Liver (tissue), 8 donors: ENCODE measurements at regions not wholly inside any gene's neighbourhood (a gene's known extent, or its start where the extent isn't known, plus 50 kb on each side); places are given as distances from the start of the nearest gene placed in this dataset.

Source experiments
- DNase-seq: peaks from one replicate; pipeline ENCODE4 v3.0.0-alpha.2; 2017; ENCODE audit warnings: low spot score
- H3K27ac ChIP-seq, 2 donors: one replicate each; pipeline ENCODE4 v1.7.0; 2013; ENCODE audit warnings: inconsistent platforms in 2 of 2, low read length in 2 of 2, control low read depth in 1 of 2, low read depth in 1 of 2, mild to moderate bottlenecking in 1 of 2
- H3K27me3 ChIP-seq, 4 donors: one replicate each; pipeline versions ENCODE4 v1.6.1 to v1.7.0; 2013; ENCODE audit warnings: low read length in 3 of 4, inconsistent platforms in 1 of 4, mild to moderate bottlenecking in 1 of 4, moderate library complexity in 1 of 4; ENCODE audit not compliant: control insufficient read depth in 4 of 4, insufficient read depth in 4 of 4
- H3K36me3 ChIP-seq, 4 donors: one replicate each; pipeline versions ENCODE4 v1.6.1 to v1.7.0; 2013; ENCODE audit warnings: low read length in 3 of 4, mild to moderate bottlenecking in 3 of 4, low read depth in 1 of 4, moderate library complexity in 1 of 4; ENCODE audit not compliant: control insufficient read depth in 4 of 4, insufficient read depth in 3 of 4
- H3K4me1 ChIP-seq, 4 donors: one replicate each; pipeline versions ENCODE4 v1.6.1 to v1.7.0; 2013; ENCODE audit warnings: low read length in 3 of 4, mild to moderate bottlenecking in 3 of 4, moderate library complexity in 1 of 4; ENCODE audit not compliant: control insufficient read depth in 4 of 4, insufficient read depth in 4 of 4
- H3K4me3 ChIP-seq, 3 donors: one replicate each; pipeline versions ENCODE4 v1.6.1 to v1.7.0; 2013; ENCODE audit warnings: low read length in 3 of 3, control low read depth in 1 of 3, low read depth in 1 of 3, mild to moderate bottlenecking in 1 of 3
- H3K9ac ChIP-seq, 2 donors: one replicate each; pipeline ENCODE4 v1.7.0; 2013; ENCODE audit warnings: low read length in 2 of 2, mild to moderate bottlenecking in 2 of 2, moderate library complexity in 2 of 2, control low read depth in 1 of 2, low read depth in 1 of 2
- H3K9me3 ChIP-seq, 4 donors: one replicate each; pipeline versions ENCODE4 v1.6.1 to v1.7.0; 2013; ENCODE audit warnings: low read length in 3 of 4; ENCODE audit not compliant: control insufficient read depth in 4 of 4
- EGR1 ChIP-seq, 2 donors: IDR thresholded peaks; 2 replicates each; pipeline ENCODE4 v1.6.1; 2016 to 2018; ENCODE audit warnings: antibody characterized with exemption in 2 of 2, low read depth in 2 of 2
- FOXA1 ChIP-seq: IDR thresholded peaks from 2 replicates; pipeline ENCODE4 v1.6.1; 2016; ENCODE audit warnings: antibody characterized with exemption
- FOXA2 ChIP-seq: IDR thresholded peaks from 2 replicates; pipeline ENCODE4 v1.6.1; 2016; ENCODE audit warnings: antibody characterized with exemption
- GABPA ChIP-seq, 2 donors: IDR thresholded peaks in 1 of 2; conservative IDR thresholded peaks in 1 of 2; 2 replicates each; pipeline ENCODE4 v1.6.1; 2016; ENCODE audit warnings: antibody characterized with exemption in 2 of 2, mild to moderate bottlenecking in 1 of 2, moderate library complexity in 1 of 2
- HNF4A ChIP-seq, 2 donors: conservative IDR thresholded peaks; 2 replicates each; pipeline ENCODE4 v1.6.1; 2016; ENCODE audit warnings: antibody characterized with exemption in 2 of 2, mild to moderate bottlenecking in 2 of 2
- HNF4G ChIP-seq: IDR thresholded peaks from 2 replicates; pipeline ENCODE4 v1.6.1; 2016; ENCODE audit warnings: antibody characterized with exemption
- JUND ChIP-seq, 2 donors: IDR thresholded peaks; 2 replicates each; pipeline ENCODE4 v1.6.1; 2016; ENCODE audit warnings: antibody characterized with exemption in 2 of 2
- NR2F2 ChIP-seq: IDR thresholded peaks from 2 replicates; pipeline ENCODE4 v1.6.1; 2016; ENCODE audit warnings: antibody characterized with exemption
- RAD21 ChIP-seq, 2 donors: IDR thresholded peaks; 2 replicates each; pipeline ENCODE4 v1.6.1; 2016; ENCODE audit warnings: antibody characterized with exemption in 2 of 2, mild to moderate bottlenecking in 2 of 2
- RXRA ChIP-seq, 2 donors: IDR thresholded peaks; 2 replicates each; pipeline ENCODE4 v1.6.1; 2017 to 2018; ENCODE audit warnings: antibody characterized with exemption in 2 of 2, mild to moderate bottlenecking in 1 of 2
- SP1 ChIP-seq: IDR thresholded peaks from 2 replicates; pipeline ENCODE4 v1.6.1; 2018; ENCODE audit warnings: antibody characterized with exemption, mild to moderate bottlenecking
- YY1 ChIP-seq: IDR thresholded peaks from 2 replicates; pipeline ENCODE4 v1.6.1; 2016; ENCODE audit warnings: antibody characterized with exemption, mild to moderate bottlenecking
- WGBS: extraction: QIAGEN DNeasy Blood & Tissue Kit; methylation state at CpG from one replicate; pipeline ENCODE4 v1.1.7; 2013; 5-methylcytosine and 5-hydroxymethylcytosine counted together
- TF ChIP-seq, protein P1 (sequence below): IDR thresholded peaks from 2 replicates; pipeline ENCODE4 v1.6.1; 2016; ENCODE audit warnings: antibody characterized with exemption
- TF ChIP-seq, protein P2 (sequence below): fragments of 150-350 bp; IDR thresholded peaks from 2 replicates; pipeline ENCODE4 v1.5.1; 2017; ENCODE audit warnings: improper control_type of control experiment, low read depth, low read length; ENCODE audit not compliant: missing input control
- TF ChIP-seq, protein P3 (sequence below): IDR thresholded peaks from 2 replicates; pipeline ENCODE4 v1.6.1; 2016; ENCODE audit warnings: antibody characterized with exemption
- TF ChIP-seq, protein P4 (sequence below): IDR thresholded peaks from 2 replicates; pipeline ENCODE4 v1.6.1; 2016; ENCODE audit warnings: antibody characterized with exemption, mild to moderate bottlenecking
- TF ChIP-seq, protein P5 (sequence below): IDR thresholded peaks from 2 replicates; pipeline ENCODE4 v1.6.1; 2016; ENCODE audit warnings: antibody characterized with exemption
- donor health status: healthy.
- donor health status: healthy.
- donor health status: healthy.
- donor health status: healthy.
- donor health status: healthy.

DNA sequence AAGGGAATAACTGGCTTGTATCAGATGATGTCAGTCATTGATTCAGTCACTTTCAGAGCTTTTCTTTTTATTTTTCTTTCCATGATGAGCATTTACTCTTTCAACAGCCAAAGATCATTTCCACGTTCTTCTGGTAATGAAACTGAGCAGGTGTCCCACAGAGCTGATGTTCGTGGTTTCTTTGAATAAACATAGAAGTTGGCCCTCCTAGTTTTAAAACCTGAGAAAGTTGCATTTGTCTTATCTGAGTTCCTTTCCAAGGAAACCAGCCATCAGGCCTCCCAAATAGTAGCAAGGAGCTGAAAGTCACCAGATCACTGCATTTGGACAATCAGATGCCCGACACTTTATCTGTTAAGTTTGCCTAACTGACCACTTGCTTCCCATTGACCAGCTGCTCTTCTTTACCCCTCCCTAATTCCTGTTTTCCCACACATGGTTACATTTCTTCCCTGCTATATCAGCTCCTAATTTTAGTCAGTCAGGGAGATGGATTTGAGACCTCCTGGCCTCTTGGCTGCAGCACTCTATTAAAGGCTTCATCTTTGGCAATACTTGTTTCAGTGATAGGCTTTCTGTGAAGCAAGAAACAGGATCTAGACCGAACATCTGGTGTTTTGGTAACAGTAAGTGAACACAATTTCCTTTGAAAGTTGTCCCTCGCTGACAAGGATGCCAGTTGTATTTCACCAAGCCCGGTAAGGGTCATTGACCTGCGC, 420.8 kb downstream of the CHSY3 start (continued):
- TF ChIP-seq RAD21 (IDR thresholded peaks at IDR 0.05) (no peak), HNF4G (no peak), NR2F2 (no peak), RXRA (IDR thresholded peaks at IDR 0.05) (no peak), HNF4A (conservative IDR thresholded peaks at IDR 0.05) (no peak)

DNA sequence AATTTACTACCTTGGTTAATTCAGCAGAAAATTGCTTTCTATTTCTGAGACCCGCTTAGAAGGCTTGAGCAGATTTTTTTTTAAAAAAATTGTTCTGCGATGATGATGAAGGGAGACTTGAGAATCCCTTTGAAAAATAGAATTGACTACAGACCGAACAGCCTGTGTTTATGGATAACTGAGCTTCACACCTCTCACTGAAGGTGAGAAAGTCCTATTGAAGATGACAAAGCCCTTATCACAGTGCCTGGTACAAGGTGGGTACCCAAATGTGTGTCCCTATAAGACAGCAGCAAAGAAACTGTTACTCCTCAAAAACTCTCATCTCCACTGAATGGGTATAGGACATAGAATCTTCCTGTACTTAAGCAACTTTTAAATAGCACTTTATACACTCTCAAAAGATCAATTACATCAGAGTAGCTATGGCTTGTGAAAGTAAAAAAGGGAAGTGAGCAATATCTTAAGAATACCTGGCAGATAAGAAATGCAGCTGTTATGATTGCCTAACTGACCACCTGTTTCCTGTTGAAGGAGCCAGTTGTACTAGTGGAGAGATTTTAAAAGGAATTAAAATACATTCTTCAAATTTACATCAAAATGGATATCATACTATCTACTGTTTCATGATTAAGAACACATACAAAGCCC, 419.7 kb downstream of the CHSY3 start:
- H3K27ac ChIP-seq = no peak overlapping the region
- H3K4me1 ChIP-seq = no peaks in the 10 kb centered on the region
- no peaks in the 10 kb centered on the region for H3K36me3 ChIP-seq
- TF ChIP-seq HNF4G = no peak
- no peak for TF ChIP-seq JUND (IDR thresholded peaks at IDR 0.05)
- TF ChIP-seq SP1 = no peak
- no peak for TF ChIP-seq FOXA1
- WGBS = 70% methylated on average over 3 of the region's 3 CpGs
- no peak overlapping the region for H3K4me3 ChIP-seq
- DNase-seq = no peak
- H3K9me3 ChIP-seq = no peaks in the 10 kb centered on the region
- H3K9ac ChIP-seq = no peak overlapping the region
- no peaks in the 10 kb centered on the region for H3K27me3 ChIP-seq

DNA sequence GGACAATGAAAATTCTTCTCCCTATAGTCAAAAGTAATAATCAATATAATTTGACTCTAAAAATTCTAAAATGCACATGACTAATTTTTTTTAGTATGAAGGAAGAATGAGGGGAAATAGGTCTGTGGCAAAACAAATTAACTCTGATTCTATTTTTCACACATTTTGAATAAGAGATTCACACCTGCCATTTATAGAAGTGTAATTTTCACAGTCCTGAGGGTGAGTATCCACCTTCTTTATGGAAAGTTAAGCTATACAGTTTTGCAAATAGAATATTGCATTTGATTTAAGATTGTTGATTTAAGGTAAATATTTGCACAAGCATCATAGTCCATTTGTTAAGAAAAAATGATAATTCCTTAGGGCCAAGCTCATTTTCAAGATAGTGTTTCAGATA, 417.7 kb downstream of the CHSY3 start:
- Histone ChIP-seq H3K4me3 (no peak overlapping the region), H3K27me3 (no peaks in the 10 kb centered on the region), H3K27ac (no peak overlapping the region), H3K4me1 (no peaks in the 10 kb centered on the region), H3K9me3 (no peaks in the 10 kb centered on the region), H3K9ac (no peak overlapping the region), H3K36me3 (no peaks in the 10 kb centered on the region)
- DNase-seq = no peak
- TF ChIP-seq YY1 (no peak), SP1 (no peak), GABPA (IDR thresholded peaks at IDR 0.05 in 1 of 2, conservative IDR thresholded peaks at IDR 0.05 in 1 of 2) (no peak), FOXA2 (no peak), HNF4A (conservative IDR thresholded peaks at IDR 0.05) (no peak), EGR1 (IDR thresholded peaks at IDR 0.05; ENCODE audit: low read depth in 2 of 2) (no peak), RAD21 (IDR thresholded peaks at IDR 0.05) (no peak)
- TF ChIP-seq, protein P1, sequence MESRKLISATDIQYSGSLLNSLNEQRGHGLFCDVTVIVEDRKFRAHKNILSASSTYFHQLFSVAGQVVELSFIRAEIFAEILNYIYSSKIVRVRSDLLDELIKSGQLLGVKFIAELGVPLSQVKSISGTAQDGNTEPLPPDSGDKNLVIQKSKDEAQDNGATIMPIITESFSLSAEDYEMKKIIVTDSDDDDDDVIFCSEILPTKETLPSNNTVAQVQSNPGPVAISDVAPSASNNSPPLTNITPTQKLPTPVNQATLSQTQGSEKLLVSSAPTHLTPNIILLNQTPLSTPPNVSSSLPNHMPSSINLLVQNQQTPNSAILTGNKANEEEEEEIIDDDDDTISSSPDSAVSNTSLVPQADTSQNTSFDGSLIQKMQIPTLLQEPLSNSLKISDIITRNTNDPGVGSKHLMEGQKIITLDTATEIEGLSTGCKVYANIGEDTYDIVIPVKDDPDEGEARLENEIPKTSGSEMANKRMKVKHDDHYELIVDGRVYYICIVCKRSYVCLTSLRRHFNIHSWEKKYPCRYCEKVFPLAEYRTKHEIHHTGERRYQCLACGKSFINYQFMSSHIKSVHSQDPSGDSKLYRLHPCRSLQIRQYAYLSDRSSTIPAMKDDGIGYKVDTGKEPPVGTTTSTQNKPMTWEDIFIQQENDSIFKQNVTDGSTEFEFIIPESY = no peak
- TF ChIP-seq, protein P2, sequence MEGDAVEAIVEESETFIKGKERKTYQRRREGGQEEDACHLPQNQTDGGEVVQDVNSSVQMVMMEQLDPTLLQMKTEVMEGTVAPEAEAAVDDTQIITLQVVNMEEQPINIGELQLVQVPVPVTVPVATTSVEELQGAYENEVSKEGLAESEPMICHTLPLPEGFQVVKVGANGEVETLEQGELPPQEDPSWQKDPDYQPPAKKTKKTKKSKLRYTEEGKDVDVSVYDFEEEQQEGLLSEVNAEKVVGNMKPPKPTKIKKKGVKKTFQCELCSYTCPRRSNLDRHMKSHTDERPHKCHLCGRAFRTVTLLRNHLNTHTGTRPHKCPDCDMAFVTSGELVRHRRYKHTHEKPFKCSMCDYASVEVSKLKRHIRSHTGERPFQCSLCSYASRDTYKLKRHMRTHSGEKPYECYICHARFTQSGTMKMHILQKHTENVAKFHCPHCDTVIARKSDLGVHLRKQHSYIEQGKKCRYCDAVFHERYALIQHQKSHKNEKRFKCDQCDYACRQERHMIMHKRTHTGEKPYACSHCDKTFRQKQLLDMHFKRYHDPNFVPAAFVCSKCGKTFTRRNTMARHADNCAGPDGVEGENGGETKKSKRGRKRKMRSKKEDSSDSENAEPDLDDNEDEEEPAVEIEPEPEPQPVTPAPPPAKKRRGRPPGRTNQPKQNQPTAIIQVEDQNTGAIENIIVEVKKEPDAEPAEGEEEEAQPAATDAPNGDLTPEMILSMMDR = no peak
- TF ChIP-seq, protein P3, sequence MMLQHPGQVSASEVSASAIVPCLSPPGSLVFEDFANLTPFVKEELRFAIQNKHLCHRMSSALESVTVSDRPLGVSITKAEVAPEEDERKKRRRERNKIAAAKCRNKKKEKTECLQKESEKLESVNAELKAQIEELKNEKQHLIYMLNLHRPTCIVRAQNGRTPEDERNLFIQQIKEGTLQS = no peak
- TF ChIP-seq, protein P4, sequence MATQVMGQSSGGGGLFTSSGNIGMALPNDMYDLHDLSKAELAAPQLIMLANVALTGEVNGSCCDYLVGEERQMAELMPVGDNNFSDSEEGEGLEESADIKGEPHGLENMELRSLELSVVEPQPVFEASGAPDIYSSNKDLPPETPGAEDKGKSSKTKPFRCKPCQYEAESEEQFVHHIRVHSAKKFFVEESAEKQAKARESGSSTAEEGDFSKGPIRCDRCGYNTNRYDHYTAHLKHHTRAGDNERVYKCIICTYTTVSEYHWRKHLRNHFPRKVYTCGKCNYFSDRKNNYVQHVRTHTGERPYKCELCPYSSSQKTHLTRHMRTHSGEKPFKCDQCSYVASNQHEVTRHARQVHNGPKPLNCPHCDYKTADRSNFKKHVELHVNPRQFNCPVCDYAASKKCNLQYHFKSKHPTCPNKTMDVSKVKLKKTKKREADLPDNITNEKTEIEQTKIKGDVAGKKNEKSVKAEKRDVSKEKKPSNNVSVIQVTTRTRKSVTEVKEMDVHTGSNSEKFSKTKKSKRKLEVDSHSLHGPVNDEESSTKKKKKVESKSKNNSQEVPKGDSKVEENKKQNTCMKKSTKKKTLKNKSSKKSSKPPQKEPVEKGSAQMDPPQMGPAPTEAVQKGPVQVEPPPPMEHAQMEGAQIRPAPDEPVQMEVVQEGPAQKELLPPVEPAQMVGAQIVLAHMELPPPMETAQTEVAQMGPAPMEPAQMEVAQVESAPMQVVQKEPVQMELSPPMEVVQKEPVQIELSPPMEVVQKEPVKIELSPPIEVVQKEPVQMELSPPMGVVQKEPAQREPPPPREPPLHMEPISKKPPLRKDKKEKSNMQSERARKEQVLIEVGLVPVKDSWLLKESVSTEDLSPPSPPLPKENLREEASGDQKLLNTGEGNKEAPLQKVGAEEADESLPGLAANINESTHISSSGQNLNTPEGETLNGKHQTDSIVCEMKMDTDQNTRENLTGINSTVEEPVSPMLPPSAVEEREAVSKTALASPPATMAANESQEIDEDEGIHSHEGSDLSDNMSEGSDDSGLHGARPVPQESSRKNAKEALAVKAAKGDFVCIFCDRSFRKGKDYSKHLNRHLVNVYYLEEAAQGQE = no peak
- TF ChIP-seq, protein P5, sequence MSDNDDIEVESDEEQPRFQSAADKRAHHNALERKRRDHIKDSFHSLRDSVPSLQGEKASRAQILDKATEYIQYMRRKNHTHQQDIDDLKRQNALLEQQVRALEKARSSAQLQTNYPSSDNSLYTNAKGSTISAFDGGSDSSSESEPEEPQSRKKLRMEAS = no peak
